CD4-positive, alpha-beta T cell (primary cell): ENCODE measurements at regions not wholly inside any gene's neighbourhood (a gene's known extent, or its start where the extent isn't known, plus 50 kb on each side); places are given as distances from the start of the nearest gene placed in this dataset.

Experiments
- ATAC-seq: fragments of 200-7000 bp; cut with Tn5 transposase; one replicate; pipeline ENCODE4 v1.10.0; 2022; ENCODE audit warnings: mild to moderate bottlenecking; ENCODE audit not compliant: poor library complexity
- CTCF ChIA-PET: fragments of 350-600 bp; sonication (Branson Sonifier 250); formaldehyde crosslinking; loops from one replicate; lab custom pipeline; 2021; ENCODE audit warnings: antibody characterized with exemption, inconsistent platforms; lab: Charles Lee
- POLR2A ChIA-PET: fragments of 350-600 bp; sonication (Branson Sonifier 250); formaldehyde crosslinking; loops from one replicate; lab custom pipeline; 2021; ENCODE audit warnings: antibody characterized with exemption, inconsistent platforms; lab: Charles Lee
- DNase-seq, 14 experiments: peaks; one replicate each; pipeline ENCODE4 v3.0.0-alpha.2; 2013 to 2020; ENCODE audit warnings: mixed read lengths in 2 of 14
- H3K27ac ChIP-seq, 2 donors: one replicate each; pipeline versions ENCODE4 v1.5.1 to v1.7.0; 2013; ENCODE audit warnings: low read length in 2 of 2, low read depth in 1 of 2, mild to moderate bottlenecking in 1 of 2
- H3K27me3 ChIP-seq, 2 experiments: 1 replicate in 1 of 2; 2 replicates in 1 of 2; pipeline versions ENCODE4 v1.6.1 to v1.7.0; 2013; ENCODE audit warnings: low read length in 2 of 2, control low read depth in 1 of 2, mild to moderate bottlenecking in 1 of 2, moderate library complexity in 1 of 2; ENCODE audit not compliant: insufficient read depth in 2 of 2, control insufficient read depth in 1 of 2
- H3K36me3 ChIP-seq: one replicate; pipeline ENCODE4 v1.6.1; 2013; ENCODE audit warnings: low read length, control low read depth; ENCODE audit not compliant: insufficient read depth
- H3K4me1 ChIP-seq: one replicate; pipeline ENCODE4 v1.6.1; 2013; ENCODE audit warnings: low read length, control low read depth; ENCODE audit not compliant: insufficient read depth
- H3K4me3 ChIP-seq: one replicate; pipeline ENCODE4 v1.5.1; 2013; ENCODE audit warnings: mild to moderate bottlenecking, low read length, moderate library complexity
- H3K9me3 ChIP-seq, 2 experiments: 1 replicate in 1 of 2; 2 replicates in 1 of 2; pipeline versions ENCODE4 v1.6.1 to v1.7.0; 2013; ENCODE audit warnings: low read length in 2 of 2, mild to moderate bottlenecking in 2 of 2, control low read depth in 1 of 2, moderate library complexity in 1 of 2; ENCODE audit not compliant: control insufficient read depth in 1 of 2, insufficient read depth in 1 of 2
- H3K27ac Mint-ChIP-seq: one replicate; pipeline ENCODE4 v1.8.0; 2020; ENCODE audit warnings: mixed read lengths
- H3K27me3 Mint-ChIP-seq: one replicate; pipeline ENCODE4 v1.8.0; 2021; ENCODE audit warnings: mixed read lengths
- H3K36me3 Mint-ChIP-seq: one replicate; pipeline ENCODE4 v1.8.0; 2021; ENCODE audit warnings: low read depth, mixed read lengths
- H3K4me1 Mint-ChIP-seq: one replicate; pipeline ENCODE4 v1.8.0; 2021; ENCODE audit warnings: low read depth, mixed read lengths
- H3K4me3 Mint-ChIP-seq: one replicate; pipeline ENCODE4 v1.8.0; 2020; ENCODE audit warnings: mild to moderate bottlenecking, mixed read lengths
- H3K9me3 Mint-ChIP-seq: one replicate; pipeline ENCODE4 v1.8.0; 2020; ENCODE audit warnings: mixed read lengths
- intact Hi-C, 2 experiments: fragments of 100-400 bp; cut with DNase I in 1 of 2; cut with micrococcal nuclease in 1 of 2; formaldehyde crosslinking; loops; one replicate each; pipeline versions ENCODE4 v1.15.1 to v1.9.0; 2023 to 2025; cut with DNase I, micrococcal nuclease
- TF ChIP-seq, protein P1 (sequence below): fragments of 200-600 bp; IDR thresholded peaks from one replicate; pipeline ENCODE4 v1.8.0; 2022; ENCODE audit warnings: antibody characterized with exemption, mild to moderate bottlenecking

- no peak for ATAC-seq
Measured at GRCh38 chr1:193524021-193524420, 337.6 kb upstream of the B3GALT2 start.

GRCh38 chr1:193520472-193520871 lies 334.1 kb upstream of the B3GALT2 start:
- intact Hi-C loops, result no loop called here
- TF ChIP-seq, protein P1, sequence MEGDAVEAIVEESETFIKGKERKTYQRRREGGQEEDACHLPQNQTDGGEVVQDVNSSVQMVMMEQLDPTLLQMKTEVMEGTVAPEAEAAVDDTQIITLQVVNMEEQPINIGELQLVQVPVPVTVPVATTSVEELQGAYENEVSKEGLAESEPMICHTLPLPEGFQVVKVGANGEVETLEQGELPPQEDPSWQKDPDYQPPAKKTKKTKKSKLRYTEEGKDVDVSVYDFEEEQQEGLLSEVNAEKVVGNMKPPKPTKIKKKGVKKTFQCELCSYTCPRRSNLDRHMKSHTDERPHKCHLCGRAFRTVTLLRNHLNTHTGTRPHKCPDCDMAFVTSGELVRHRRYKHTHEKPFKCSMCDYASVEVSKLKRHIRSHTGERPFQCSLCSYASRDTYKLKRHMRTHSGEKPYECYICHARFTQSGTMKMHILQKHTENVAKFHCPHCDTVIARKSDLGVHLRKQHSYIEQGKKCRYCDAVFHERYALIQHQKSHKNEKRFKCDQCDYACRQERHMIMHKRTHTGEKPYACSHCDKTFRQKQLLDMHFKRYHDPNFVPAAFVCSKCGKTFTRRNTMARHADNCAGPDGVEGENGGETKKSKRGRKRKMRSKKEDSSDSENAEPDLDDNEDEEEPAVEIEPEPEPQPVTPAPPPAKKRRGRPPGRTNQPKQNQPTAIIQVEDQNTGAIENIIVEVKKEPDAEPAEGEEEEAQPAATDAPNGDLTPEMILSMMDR, result no peak
- no peaks in the 10 kb centered on the region for H3K27me3 ChIP-seq

More at GRCh38 chr1:193524021-193524420, 337.6 kb upstream of the B3GALT2 start:
- H3K27ac Mint-ChIP-seq, result no peak overlapping the region
- TF ChIP-seq, protein P1, result no peak
- H3K36me3 Mint-ChIP-seq, result no peaks in the 10 kb centered on the region
- no peaks in the 10 kb centered on the region for H3K4me1 ChIP-seq
- no peaks in the 10 kb centered on the region for H3K27me3 Mint-ChIP-seq
- H3K4me1 Mint-ChIP-seq, result no peaks in the 10 kb centered on the region
- H3K27ac ChIP-seq, result no peak overlapping the region
- no peaks in the 10 kb centered on the region for H3K9me3 ChIP-seq
- H3K9me3 Mint-ChIP-seq, result no peaks in the 10 kb centered on the region
- no peak overlapping the region for H3K4me3 ChIP-seq
- ChIA-PET CTCF (no interaction called here), POLR2A (interaction anchor here (1.0 to 1.5 kb wide), 2 partner anchors 10 to 11 kb away, joined by 3 read pairs; no protein-coding TSS in a partner anchor)
- H3K36me3 ChIP-seq, result no peaks in the 10 kb centered on the region
- H3K27me3 ChIP-seq, result no peaks in the 10 kb centered on the region
- no peak for DNase-seq
- intact Hi-C loops, result no loop called here
- H3K4me3 Mint-ChIP-seq, result no peak overlapping the region

DNA sequence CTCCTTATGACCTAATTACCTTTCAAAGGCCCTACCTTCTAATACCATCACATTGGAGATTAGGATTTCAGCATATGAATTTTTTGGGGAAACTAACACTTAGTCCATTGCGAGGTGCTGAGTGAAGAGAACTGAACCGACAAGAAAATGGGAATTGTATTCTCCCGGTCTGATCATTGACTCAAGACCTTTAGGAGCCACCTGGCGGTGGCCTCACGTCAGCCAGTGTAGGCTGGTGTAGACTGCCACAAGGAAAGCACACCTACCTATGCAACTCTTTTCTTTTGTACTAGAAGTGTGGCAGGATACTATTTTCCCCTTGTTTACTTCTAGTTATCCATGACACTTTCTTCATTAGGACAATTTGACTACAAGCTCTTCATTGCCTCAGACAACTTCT lies 333.5 kb upstream of the B3GALT2 start:
- no peaks in the 10 kb centered on the region for H3K9me3 ChIP-seq
- Mint-ChIP-seq H3K27ac (no peak overlapping the region), H3K9me3 (no peaks in the 10 kb centered on the region), H3K4me1 (peaks cover 7% of the 10 kb centered on the region), H3K27me3 (no peaks in the 10 kb centered on the region), H3K36me3 (no peaks in the 10 kb centered on the region), H3K4me3 (no peak overlapping the region)
- DNase-seq (no peak), ATAC-seq (no peak)
- no peaks in the 10 kb centered on the region for H3K4me1 ChIP-seq
- H3K27me3 ChIP-seq, result no peaks in the 10 kb centered on the region
- H3K4me3 ChIP-seq, result no peak overlapping the region
- intact Hi-C loops, result no loop called here
- ChIA-PET POLR2A (interaction anchor here (0.6 kb wide), 1 partner anchor 333 kb away, joined by 3 read pairs; the partner anchor contains the start of gene B3GALT2), CTCF (no interaction called here)
- no peak overlapping the region for H3K27ac ChIP-seq
- TF ChIP-seq, protein P1, result no peak
- H3K36me3 ChIP-seq, result no peaks in the 10 kb centered on the region

More at GRCh38 chr1:193520472-193520871, 334.1 kb upstream of the B3GALT2 start:
- no peak overlapping the region for H3K27ac Mint-ChIP-seq
- Histone ChIP-seq H3K9me3 (no peaks in the 10 kb centered on the region), H3K27ac (no peak overlapping the region), H3K36me3 (no peaks in the 10 kb centered on the region), H3K4me1 (no peaks in the 10 kb centered on the region), H3K4me3 (no peak overlapping the region)
- ChIA-PET CTCF (no interaction called here), POLR2A (interaction anchor here (0.6 kb wide), 1 partner anchor 334 kb away, joined by 3 read pairs; the partner anchor contains the start of gene B3GALT2)
- no peaks in the 10 kb centered on the region for H3K9me3 Mint-ChIP-seq
- H3K4me3 Mint-ChIP-seq, result no peak overlapping the region
- no peak for ATAC-seq
- H3K4me1 Mint-ChIP-seq, result peaks cover 7% of the 10 kb centered on the region
- no peaks in the 10 kb centered on the region for H3K36me3 Mint-ChIP-seq
- DNase-seq, result no peak
- H3K27me3 Mint-ChIP-seq, result no peaks in the 10 kb centered on the region
